Thyroid gland (tissue), 4 donors: ENCODE measurements at regions not wholly inside any gene's neighbourhood (a gene's known extent, or its start where the extent isn't known, plus 50 kb on each side); places are given as distances from the start of the nearest gene placed in this dataset.
"Not testable (repeated sequence)": the region's sequence is repeated elsewhere in the genome, so short reads cannot be mapped to it uniquely, and the experiment has no call there.

Experiments
- DNase-seq, 2 donors: peaks; one replicate each; pipeline ENCODE4 v3.0.0-alpha.2; 2019
- H3K27ac ChIP-seq, 3 donors: fragments of 200-600 bp; sonication (generic); 1 replicate in 2 of 3; 2 replicates in 1 of 3; pipeline ENCODE4 v1.5.1; 2016 to 2019; ENCODE audit warnings: mild to moderate bottlenecking in 1 of 3, moderate library complexity in 1 of 3
- H3K27me3 ChIP-seq: fragments of 200-600 bp; sonication (generic); one replicate; pipeline ENCODE4 v1.5.1; 2019
- H3K36me3 ChIP-seq, 2 donors: fragments of 200-600 bp; sonication (generic); one replicate each; pipeline ENCODE4 v1.5.1; 2016 to 2019
- H3K4me1 ChIP-seq, 2 donors: fragments of 200-600 bp; sonication (generic); one replicate each; pipeline ENCODE4 v1.5.1; 2017 to 2019
- H3K4me3 ChIP-seq, 3 donors: fragments of 200-600 bp; sonication (generic); replicated peaks in 1 of 3; 1 replicate in 2 of 3; 2 replicates in 1 of 3; pipeline ENCODE4 v1.5.1; 2016; ENCODE audit warnings: mild to moderate bottlenecking in 1 of 3
- H3K9me3 ChIP-seq: fragments of 200-600 bp; sonication (generic); one replicate; pipeline ENCODE4 v1.5.1; 2017
- POLR2A ChIP-seq, 2 donors: fragments of 450-650 bp; IDR thresholded peaks; one replicate each; pipeline ENCODE4 v1.6.1; 2017; ENCODE audit warnings: antibody characterized with exemption in 2 of 2, mild to moderate bottlenecking in 2 of 2, moderate library complexity in 1 of 2
- WGBS, 2 donors: methylation state at CpG; one replicate each; pipeline ENCODE4 v1.1.5; 2017; 5-methylcytosine and 5-hydroxymethylcytosine counted together
- intact Hi-C: fragments of 100-400 bp; cut with DNase I; formaldehyde crosslinking; loops from one replicate; pipeline ENCODE4 v1.15.1; 2023
- TF ChIP-seq, protein P1 (sequence below), 6 experiments: fragments of 200-600 bp in 3 of 6; fragments of 450-650 bp in 3 of 6; sonication (generic) in 3 of 6; IDR thresholded peaks; one replicate each; pipeline ENCODE4 v1.5.1; 2016 to 2019; ENCODE audit warnings: antibody characterized with exemption in 6 of 6, mild to moderate bottlenecking in 2 of 6, inconsistent platforms in 1 of 6, moderate library complexity in 1 of 6

DNA sequence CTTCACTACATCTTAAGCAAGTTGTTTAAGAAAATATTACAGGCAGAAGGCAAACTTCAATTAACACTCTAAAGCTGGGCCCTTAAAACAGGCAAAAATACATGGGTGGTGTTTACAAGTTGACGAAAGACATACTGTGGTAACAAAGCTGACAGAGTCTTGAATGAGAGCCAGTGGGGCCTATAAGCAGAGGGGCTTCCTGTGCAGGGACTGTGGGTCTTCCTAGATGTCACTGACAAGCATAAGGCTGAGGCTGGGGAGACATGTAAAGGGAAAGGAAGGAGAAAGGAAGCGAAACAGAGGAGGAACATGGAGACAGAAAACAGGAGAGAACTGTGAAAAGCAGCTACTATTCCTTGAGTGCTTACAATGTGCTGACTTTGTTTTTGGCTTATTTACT lies 308.0 kb upstream of the RPS23 start:
- no peak overlapping the region for H3K27ac ChIP-seq
- 77 to 89% methylated on average over 2 of the region's 2 CpGs for WGBS, 2 donors
- H3K4me1 ChIP-seq: no peaks in the 10 kb centered on the region
- no peak for DNase-seq
- no peak for TF ChIP-seq POLR2A (IDR thresholded peaks at IDR 0.05)
- TF ChIP-seq, protein P1, sequence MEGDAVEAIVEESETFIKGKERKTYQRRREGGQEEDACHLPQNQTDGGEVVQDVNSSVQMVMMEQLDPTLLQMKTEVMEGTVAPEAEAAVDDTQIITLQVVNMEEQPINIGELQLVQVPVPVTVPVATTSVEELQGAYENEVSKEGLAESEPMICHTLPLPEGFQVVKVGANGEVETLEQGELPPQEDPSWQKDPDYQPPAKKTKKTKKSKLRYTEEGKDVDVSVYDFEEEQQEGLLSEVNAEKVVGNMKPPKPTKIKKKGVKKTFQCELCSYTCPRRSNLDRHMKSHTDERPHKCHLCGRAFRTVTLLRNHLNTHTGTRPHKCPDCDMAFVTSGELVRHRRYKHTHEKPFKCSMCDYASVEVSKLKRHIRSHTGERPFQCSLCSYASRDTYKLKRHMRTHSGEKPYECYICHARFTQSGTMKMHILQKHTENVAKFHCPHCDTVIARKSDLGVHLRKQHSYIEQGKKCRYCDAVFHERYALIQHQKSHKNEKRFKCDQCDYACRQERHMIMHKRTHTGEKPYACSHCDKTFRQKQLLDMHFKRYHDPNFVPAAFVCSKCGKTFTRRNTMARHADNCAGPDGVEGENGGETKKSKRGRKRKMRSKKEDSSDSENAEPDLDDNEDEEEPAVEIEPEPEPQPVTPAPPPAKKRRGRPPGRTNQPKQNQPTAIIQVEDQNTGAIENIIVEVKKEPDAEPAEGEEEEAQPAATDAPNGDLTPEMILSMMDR (IDR thresholded peaks at IDR 0.05): no peak
- H3K27me3 ChIP-seq: no peaks in the 10 kb centered on the region
- intact Hi-C loops: no loop called here
- no peaks in the 10 kb centered on the region for H3K9me3 ChIP-seq
- H3K36me3 ChIP-seq: no peaks in the 10 kb centered on the region
- H3K4me3 ChIP-seq: no peak overlapping the region

DNA sequence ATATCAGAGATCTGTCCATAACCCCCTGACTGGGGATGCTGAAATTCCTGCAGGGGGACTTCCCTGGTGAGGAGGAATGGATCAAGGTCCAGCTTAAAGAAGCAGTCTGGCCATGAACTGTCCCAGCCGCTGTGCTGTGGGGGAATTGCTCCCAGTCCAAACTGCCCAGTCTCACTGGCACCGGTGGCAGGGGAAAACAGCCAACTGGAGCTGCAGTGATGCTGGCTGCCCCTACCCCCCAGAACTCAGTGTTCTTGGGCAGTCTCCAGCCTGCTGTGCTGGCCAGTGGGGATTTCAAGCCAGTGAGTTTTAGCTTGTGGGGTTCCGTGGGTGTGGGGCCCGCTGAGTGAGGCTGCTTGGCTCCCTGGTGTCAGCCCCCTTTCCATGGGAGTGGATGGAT lies 306.5 kb upstream of the RPS23 start:
- H3K36me3 ChIP-seq: no peaks in the 10 kb centered on the region
- DNase-seq: no peak
- no peaks in the 10 kb centered on the region for H3K4me1 ChIP-seq
- WGBS, 2 donors: 100% methylated on average over 2 of the region's 4 CpGs; no CpG with 5 or more reads in 1 of the 2 donors
- intact Hi-C loops: no loop called here
- no peak overlapping the region for H3K4me3 ChIP-seq
- no peak for TF ChIP-seq POLR2A (IDR thresholded peaks at IDR 0.05)
- TF ChIP-seq, protein P1 (IDR thresholded peaks at IDR 0.05): no peak
- no peaks in the 10 kb centered on the region for H3K27me3 ChIP-seq
- no peak overlapping the region for H3K27ac ChIP-seq
- no peaks in the 10 kb centered on the region for H3K9me3 ChIP-seq

DNA sequence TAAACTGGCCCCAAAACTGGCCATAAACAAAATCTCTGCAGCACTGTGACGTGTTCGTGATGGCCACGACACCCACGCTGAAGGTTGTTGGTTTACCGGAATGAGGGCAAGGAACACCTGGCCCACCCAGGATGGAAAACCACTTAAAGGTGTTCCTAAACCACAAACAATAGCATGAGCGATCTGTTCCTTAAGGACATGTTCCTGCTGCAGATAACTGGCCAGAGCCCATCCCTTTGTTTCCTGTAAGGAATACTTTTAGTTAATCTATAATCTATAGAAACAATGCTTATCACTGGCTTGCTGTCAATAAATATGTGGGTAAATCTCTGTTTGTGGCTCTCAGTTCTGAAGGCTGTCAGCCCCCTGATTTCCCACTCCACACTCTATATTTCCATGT lies 305.2 kb upstream of the RPS23 start:
- H3K36me3 ChIP-seq, H3K9me3 ChIP-seq, DNase-seq, H3K27me3 ChIP-seq, intact Hi-C loops, H3K27ac ChIP-seq, H3K4me1 ChIP-seq, H3K4me3 ChIP-seq: not testable (repeated sequence)
- 97 to 99% methylated on average over 6 of the region's 6 CpGs for WGBS, 2 donors

DNA sequence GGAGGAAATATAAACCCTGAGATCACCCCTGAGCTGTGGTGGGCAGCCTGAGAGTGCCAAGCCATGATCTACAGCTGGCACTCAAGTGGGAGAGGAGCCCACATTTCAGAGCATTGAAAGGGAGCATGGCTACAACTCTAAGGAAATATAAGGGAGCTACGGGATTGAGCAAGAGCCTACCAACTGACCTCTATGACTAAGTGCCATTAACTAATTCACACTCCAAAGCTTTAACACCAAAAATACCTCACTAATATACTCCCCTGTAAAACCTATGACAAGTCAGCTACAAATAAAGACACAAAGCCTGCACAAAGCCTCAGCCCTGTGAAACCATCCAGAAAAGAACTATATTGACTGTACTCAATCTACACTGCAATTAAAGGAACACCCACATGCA lies 286.8 kb upstream of the RPS23 start:
- H3K4me3 ChIP-seq: no peak overlapping the region
- no peak for DNase-seq
- no peaks in the 10 kb centered on the region for H3K27me3 ChIP-seq
- H3K4me1 ChIP-seq: peaks cover 0 to 5% of the 10 kb centered on the region in 2 donors
- WGBS, 2 donors: 73 to 100% methylated on average over 1 of the region's 1 CpG
- no peaks in the 10 kb centered on the region for H3K36me3 ChIP-seq
- no peak overlapping the region for H3K27ac ChIP-seq
- TF ChIP-seq, protein P1 (IDR thresholded peaks at IDR 0.05): no peak
- no peak for TF ChIP-seq POLR2A (IDR thresholded peaks at IDR 0.05)
- intact Hi-C loops: no loop called here
- no peaks in the 10 kb centered on the region for H3K9me3 ChIP-seq

DNA sequence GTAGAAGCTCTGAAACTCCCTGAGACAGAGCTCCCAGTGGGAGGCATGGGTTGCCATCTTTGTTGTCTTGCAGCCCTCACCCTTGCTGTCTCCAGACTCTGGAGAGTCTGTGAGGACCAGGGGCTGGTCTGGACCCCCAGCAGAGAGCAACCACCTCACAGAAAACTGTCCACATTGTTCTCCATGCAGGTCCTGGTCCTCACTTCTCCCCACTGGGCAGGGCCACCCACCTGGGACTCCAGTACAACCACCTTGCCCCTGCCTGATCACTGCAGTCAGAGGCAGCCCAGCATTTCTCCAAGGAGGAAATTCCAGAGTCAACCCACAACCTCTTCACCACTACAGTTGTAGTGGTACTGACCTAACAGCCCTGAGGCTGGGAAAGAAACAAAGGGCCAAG lies 285.6 kb upstream of the RPS23 start:
- DNase-seq: no peak
- intact Hi-C loops: no loop called here
- Histone ChIP-seq H3K4me3 (no peak overlapping the region), H3K9me3 (no peaks in the 10 kb centered on the region), H3K27ac (no peak overlapping the region), H3K27me3 (no peaks in the 10 kb centered on the region), H3K4me1 (peaks cover 0 to 5% of the 10 kb centered on the region in 2 donors), H3K36me3 (no peaks in the 10 kb centered on the region)
- TF ChIP-seq, protein P1 (IDR thresholded peaks at IDR 0.05): no peak
- TF ChIP-seq POLR2A (IDR thresholded peaks at IDR 0.05): no peak

DNA sequence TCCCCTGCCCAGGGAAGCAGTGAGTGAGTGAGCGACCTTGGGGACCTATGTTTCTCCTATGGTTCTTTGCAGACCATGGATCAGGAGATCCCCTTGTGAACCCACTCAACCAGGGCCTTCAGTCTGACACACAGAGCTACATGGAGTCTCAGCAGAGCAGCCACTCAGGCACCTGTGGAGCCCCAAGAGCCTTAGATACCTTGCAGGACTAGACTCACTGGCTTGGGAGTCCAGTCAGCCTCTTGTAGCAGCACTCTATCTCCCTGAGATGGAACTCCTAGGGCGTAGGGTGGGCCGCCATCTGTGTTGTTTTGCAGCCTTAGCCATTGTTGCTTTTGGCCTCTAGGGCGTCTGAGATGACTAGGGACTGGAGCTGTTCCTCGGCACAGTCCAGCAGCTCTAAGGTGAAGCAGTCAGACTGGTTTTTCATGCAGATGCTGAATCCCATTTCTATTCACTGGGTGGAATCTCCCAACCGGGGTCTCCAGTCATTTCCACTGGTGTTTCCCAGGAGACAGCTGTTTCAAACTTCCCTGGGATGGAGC lies 284.6 kb upstream of the RPS23 start:
- Histone ChIP-seq H3K4me3 (no peak overlapping the region), H3K27ac (no peak overlapping the region), H3K27me3 (no peaks in the 10 kb centered on the region), H3K36me3 (no peaks in the 10 kb centered on the region), H3K9me3 (no peaks in the 10 kb centered on the region), H3K4me1 (peaks cover 0 to 5% of the 10 kb centered on the region in 2 donors)
- intact Hi-C loops: no loop called here
- DNase-seq: peak; percentile 70 to 72
- no peak for TF ChIP-seq POLR2A (IDR thresholded peaks at IDR 0.05)
- TF ChIP-seq, protein P1 (IDR thresholded peaks at IDR 0.05): no peak
- WGBS, 2 donors: 45 to 63% methylated on average over 3 to 6 of the region's 6 CpGs
